ENCODE measurements at regions not wholly inside any gene's neighbourhood (a gene's known extent, or its start where the extent isn't known, plus 50 kb on each side); places are given as distances from the start of the nearest gene placed in this dataset.

- no peak for DNase-seq (ENCODE audit: low spot score)
- no peak overlapping the region for H3K27ac ChIP-seq (ENCODE audit: low read depth in 1 of 2, low read length in 2 of 2)
- 97% methylated on average over 2 of the region's 2 CpGs for WGBS
Measured at GRCh38 chr9:17081814-17082213, 53.0 kb upstream of the CNTLN start.

GRCh38 chr9:17081351-17081750 is 53.5 kb upstream of the CNTLN start:
- Histone ChIP-seq H3K27ac (ENCODE audit: low read depth in 1 of 2, low read length in 2 of 2) (no peak overlapping the region), H3K4me1 (ENCODE audit: control insufficient read depth in 4 of 4, insufficient read depth in 4 of 4, low read length in 3 of 4) (no peaks in the 10 kb centered on the region), H3K9ac (ENCODE audit: low read depth in 1 of 2, low read length in 2 of 2) (no peak overlapping the region), H3K27me3 (ENCODE audit: control insufficient read depth in 4 of 4, insufficient read depth in 4 of 4, low read length in 3 of 4) (no peaks in the 10 kb centered on the region), H3K9me3 (ENCODE audit: control insufficient read depth in 4 of 4, low read length in 3 of 4) (no peaks in the 10 kb centered on the region), H3K36me3 (ENCODE audit: control insufficient read depth in 4 of 4, insufficient read depth in 3 of 4, low read depth in 1 of 4, low read length in 3 of 4) (no peaks in the 10 kb centered on the region), H3K4me3 (ENCODE audit: low read depth in 1 of 3, low read length in 3 of 3) (no peak overlapping the region)
- no peak for DNase-seq (ENCODE audit: low spot score)
- WGBS = 83% methylated on average over 8 of the region's 8 CpGs
- TF ChIP-seq FOXA1 (IDR thresholded peaks at IDR 0.05) (no peak), RXRA (IDR thresholded peaks at IDR 0.05) (no peak), EGR1 (IDR thresholded peaks at IDR 0.05; ENCODE audit: low read depth in 2 of 2) (no peak), SP1 (IDR thresholded peaks at IDR 0.05) (no peak), FOXA2 (IDR thresholded peaks at IDR 0.05) (no peak), MAX (IDR thresholded peaks at IDR 0.05) (no peak), GABPA (IDR thresholded peaks at IDR 0.05 in 1 of 2, conservative IDR thresholded peaks at IDR 0.05 in 1 of 2) (no peak), TAF1 (conservative IDR thresholded peaks at IDR 0.05) (no peak), HNF4G (IDR thresholded peaks at IDR 0.05) (no peak), ATF3 (IDR thresholded peaks at IDR 0.05) (no peak), RAD21 (IDR thresholded peaks at IDR 0.05) (no peak), NR2F2 (IDR thresholded peaks at IDR 0.05) (no peak), YY1 (IDR thresholded peaks at IDR 0.05) (no peak), JUND (IDR thresholded peaks at IDR 0.05) (no peak), HNF4A (conservative IDR thresholded peaks at IDR 0.05) (no peak)
- TF ChIP-seq, protein P1, sequence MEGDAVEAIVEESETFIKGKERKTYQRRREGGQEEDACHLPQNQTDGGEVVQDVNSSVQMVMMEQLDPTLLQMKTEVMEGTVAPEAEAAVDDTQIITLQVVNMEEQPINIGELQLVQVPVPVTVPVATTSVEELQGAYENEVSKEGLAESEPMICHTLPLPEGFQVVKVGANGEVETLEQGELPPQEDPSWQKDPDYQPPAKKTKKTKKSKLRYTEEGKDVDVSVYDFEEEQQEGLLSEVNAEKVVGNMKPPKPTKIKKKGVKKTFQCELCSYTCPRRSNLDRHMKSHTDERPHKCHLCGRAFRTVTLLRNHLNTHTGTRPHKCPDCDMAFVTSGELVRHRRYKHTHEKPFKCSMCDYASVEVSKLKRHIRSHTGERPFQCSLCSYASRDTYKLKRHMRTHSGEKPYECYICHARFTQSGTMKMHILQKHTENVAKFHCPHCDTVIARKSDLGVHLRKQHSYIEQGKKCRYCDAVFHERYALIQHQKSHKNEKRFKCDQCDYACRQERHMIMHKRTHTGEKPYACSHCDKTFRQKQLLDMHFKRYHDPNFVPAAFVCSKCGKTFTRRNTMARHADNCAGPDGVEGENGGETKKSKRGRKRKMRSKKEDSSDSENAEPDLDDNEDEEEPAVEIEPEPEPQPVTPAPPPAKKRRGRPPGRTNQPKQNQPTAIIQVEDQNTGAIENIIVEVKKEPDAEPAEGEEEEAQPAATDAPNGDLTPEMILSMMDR (IDR thresholded peaks at IDR 0.05; ENCODE audit: low read depth, low read length, missing input control) = no peak
- TF ChIP-seq, protein P2, sequence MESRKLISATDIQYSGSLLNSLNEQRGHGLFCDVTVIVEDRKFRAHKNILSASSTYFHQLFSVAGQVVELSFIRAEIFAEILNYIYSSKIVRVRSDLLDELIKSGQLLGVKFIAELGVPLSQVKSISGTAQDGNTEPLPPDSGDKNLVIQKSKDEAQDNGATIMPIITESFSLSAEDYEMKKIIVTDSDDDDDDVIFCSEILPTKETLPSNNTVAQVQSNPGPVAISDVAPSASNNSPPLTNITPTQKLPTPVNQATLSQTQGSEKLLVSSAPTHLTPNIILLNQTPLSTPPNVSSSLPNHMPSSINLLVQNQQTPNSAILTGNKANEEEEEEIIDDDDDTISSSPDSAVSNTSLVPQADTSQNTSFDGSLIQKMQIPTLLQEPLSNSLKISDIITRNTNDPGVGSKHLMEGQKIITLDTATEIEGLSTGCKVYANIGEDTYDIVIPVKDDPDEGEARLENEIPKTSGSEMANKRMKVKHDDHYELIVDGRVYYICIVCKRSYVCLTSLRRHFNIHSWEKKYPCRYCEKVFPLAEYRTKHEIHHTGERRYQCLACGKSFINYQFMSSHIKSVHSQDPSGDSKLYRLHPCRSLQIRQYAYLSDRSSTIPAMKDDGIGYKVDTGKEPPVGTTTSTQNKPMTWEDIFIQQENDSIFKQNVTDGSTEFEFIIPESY (IDR thresholded peaks at IDR 0.05) = no peak

More at GRCh38 chr9:17081814-17082213, 53.0 kb upstream of the CNTLN start:
- TF ChIP-seq GABPA (IDR thresholded peaks at IDR 0.05 in 1 of 2, conservative IDR thresholded peaks at IDR 0.05 in 1 of 2) (no peak), MAX (IDR thresholded peaks at IDR 0.05) (no peak), ATF3 (IDR thresholded peaks at IDR 0.05) (no peak), FOXA2 (IDR thresholded peaks at IDR 0.05) (no peak), HNF4A (conservative IDR thresholded peaks at IDR 0.05) (no peak), RAD21 (IDR thresholded peaks at IDR 0.05) (no peak), EGR1 (IDR thresholded peaks at IDR 0.05; ENCODE audit: low read depth in 2 of 2) (no peak), YY1 (IDR thresholded peaks at IDR 0.05) (no peak), JUND (IDR thresholded peaks at IDR 0.05) (no peak), NR2F2 (IDR thresholded peaks at IDR 0.05) (no peak), RXRA (IDR thresholded peaks at IDR 0.05) (no peak), TAF1 (conservative IDR thresholded peaks at IDR 0.05) (no peak), HNF4G (IDR thresholded peaks at IDR 0.05) (no peak), FOXA1 (IDR thresholded peaks at IDR 0.05) (no peak)
- TF ChIP-seq, protein P1 (IDR thresholded peaks at IDR 0.05; ENCODE audit: low read depth, low read length, missing input control) = no peak
- no peaks in the 10 kb centered on the region for H3K4me1 ChIP-seq (ENCODE audit: control insufficient read depth in 4 of 4, insufficient read depth in 4 of 4, low read length in 3 of 4)
- H3K9me3 ChIP-seq (ENCODE audit: control insufficient read depth in 4 of 4, low read length in 3 of 4) = no peaks in the 10 kb centered on the region
- no peaks in the 10 kb centered on the region for H3K36me3 ChIP-seq (ENCODE audit: control insufficient read depth in 4 of 4, insufficient read depth in 3 of 4, low read depth in 1 of 4, low read length in 3 of 4)
- H3K27me3 ChIP-seq (ENCODE audit: control insufficient read depth in 4 of 4, insufficient read depth in 4 of 4, low read length in 3 of 4) = no peaks in the 10 kb centered on the region
- no peak overlapping the region for H3K4me3 ChIP-seq (ENCODE audit: low read depth in 1 of 3, low read length in 3 of 3)
- H3K9ac ChIP-seq (ENCODE audit: low read depth in 1 of 2, low read length in 2 of 2) = no peak overlapping the region
